ENCODE measurements at regions not wholly inside any gene's neighbourhood (a gene's known extent, or its start where the extent isn't known, plus 50 kb on each side); places are given as distances from the start of the nearest gene placed in this dataset.

GRCh38 chr5:104513640-104514072 is 951.1 kb upstream of the NUDT12 start:
- Mint-ChIP-seq H3K4me1 (no peaks in the 10 kb centered on the region), H3K27me3 (no peaks in the 10 kb centered on the region), H3K4me3 (no peak overlapping the region), H3K9me3 (ENCODE audit: insufficient read depth) (peaks cover 4% of the 10 kb centered on the region), H3K27ac (no peak overlapping the region)
- TF ChIP-seq EZH2 (IDR thresholded peaks at IDR 0.05; ENCODE audit: borderline replicate concordance, insufficient read depth, low read depth, low read length, poor library complexity, severe bottlenecking): no peak
- TF ChIP-seq, protein P1, sequence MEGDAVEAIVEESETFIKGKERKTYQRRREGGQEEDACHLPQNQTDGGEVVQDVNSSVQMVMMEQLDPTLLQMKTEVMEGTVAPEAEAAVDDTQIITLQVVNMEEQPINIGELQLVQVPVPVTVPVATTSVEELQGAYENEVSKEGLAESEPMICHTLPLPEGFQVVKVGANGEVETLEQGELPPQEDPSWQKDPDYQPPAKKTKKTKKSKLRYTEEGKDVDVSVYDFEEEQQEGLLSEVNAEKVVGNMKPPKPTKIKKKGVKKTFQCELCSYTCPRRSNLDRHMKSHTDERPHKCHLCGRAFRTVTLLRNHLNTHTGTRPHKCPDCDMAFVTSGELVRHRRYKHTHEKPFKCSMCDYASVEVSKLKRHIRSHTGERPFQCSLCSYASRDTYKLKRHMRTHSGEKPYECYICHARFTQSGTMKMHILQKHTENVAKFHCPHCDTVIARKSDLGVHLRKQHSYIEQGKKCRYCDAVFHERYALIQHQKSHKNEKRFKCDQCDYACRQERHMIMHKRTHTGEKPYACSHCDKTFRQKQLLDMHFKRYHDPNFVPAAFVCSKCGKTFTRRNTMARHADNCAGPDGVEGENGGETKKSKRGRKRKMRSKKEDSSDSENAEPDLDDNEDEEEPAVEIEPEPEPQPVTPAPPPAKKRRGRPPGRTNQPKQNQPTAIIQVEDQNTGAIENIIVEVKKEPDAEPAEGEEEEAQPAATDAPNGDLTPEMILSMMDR (IDR thresholded peaks at IDR 0.05): no peak
- Histone ChIP-seq H3K4me3 (ENCODE audit: control extremely low read depth in 1 of 5, extremely low read depth in 1 of 5, insufficient read depth in 1 of 5, low read depth in 2 of 5, low read length in 4 of 5) (no peak overlapping the region), H3K36me3 (replicated peaks in 1 of 2; ENCODE audit: control extremely low read depth in 1 of 2, control insufficient read depth in 1 of 2, extremely low read depth in 1 of 2, insufficient read depth in 2 of 2, low read length in 1 of 2) (no peaks in the 10 kb centered on the region), H4K20me1 (ENCODE audit: control insufficient read depth, insufficient read depth, low read length, poor library complexity, severe bottlenecking) (no peaks in the 10 kb centered on the region), H3K4me2 (replicated peaks; ENCODE audit: low read depth, low read length, poor library complexity, severe bottlenecking) (no peak overlapping the region), H3K79me2 (ENCODE audit: control insufficient read depth, insufficient read depth, low read length) (no peaks in the 10 kb centered on the region), H3K27me3 (replicated peaks in 1 of 4; ENCODE audit: control extremely low read depth in 1 of 4, control insufficient read depth in 3 of 4, insufficient read depth in 4 of 4, low read length in 3 of 4) (no peaks in the 10 kb centered on the region), H2AFZ (ENCODE audit: insufficient read depth, low read depth, low read length, poor library complexity, severe bottlenecking) (no peak overlapping the region), H3K9me3 (ENCODE audit: control extremely low read depth in 1 of 3, control insufficient read depth in 2 of 3, insufficient read depth in 1 of 3, low read length in 2 of 3) (peaks cover 0 to 4% (median 3%) of the 10 kb centered on the region in 3 donors), H3K9ac (ENCODE audit: low read length) (no peak overlapping the region), H3K27ac (ENCODE audit: low read length in 2 of 2) (no peak overlapping the region), H3K4me1 (ENCODE audit: control insufficient read depth in 2 of 2, insufficient read depth in 2 of 2, low read length in 2 of 2) (no peaks in the 10 kb centered on the region)
- CTCF ChIA-PET: no interaction called here
- POLR2A ChIA-PET: no interaction called here
- DNase-seq (no peak), ATAC-seq (ENCODE audit: low read depth) (no peak)
- intact Hi-C loops (cut with micrococcal nuclease): no loop called here

DNA sequence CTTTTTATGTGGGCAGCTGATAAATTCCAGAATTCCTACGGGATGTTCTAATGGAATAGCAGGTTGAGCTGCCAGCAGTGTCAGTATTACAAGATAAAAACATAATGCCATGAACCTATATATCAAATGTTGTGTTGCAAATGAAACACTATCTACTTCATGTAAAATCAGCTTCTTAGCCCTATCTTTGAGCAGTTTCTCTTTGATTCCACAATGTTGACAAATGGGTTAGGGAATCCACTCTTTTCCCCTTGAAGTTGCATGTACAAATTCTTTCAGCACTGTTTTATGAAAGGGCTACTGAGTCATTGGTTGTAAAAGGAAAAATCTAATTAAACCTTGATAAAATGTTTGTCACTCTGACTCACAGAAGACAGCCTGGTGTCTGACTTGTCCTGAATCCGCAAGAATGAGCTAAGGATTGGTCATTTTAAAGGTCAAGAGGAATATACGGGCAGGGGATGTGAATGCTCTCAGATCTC is 950.6 kb upstream of the NUDT12 start:
- no peak overlapping the region for H3K9ac ChIP-seq (ENCODE audit: low read length)
- H3K4me2 ChIP-seq (replicated peaks; ENCODE audit: low read depth, low read length, poor library complexity, severe bottlenecking): no peak overlapping the region
- peaks cover 0 to 4% (median 3%) of the 10 kb centered on the region in 3 donors for H3K9me3 ChIP-seq (ENCODE audit: control extremely low read depth in 1 of 3, control insufficient read depth in 2 of 3, insufficient read depth in 1 of 3, low read length in 2 of 3)
- intact Hi-C loops (cut with micrococcal nuclease): no loop called here
- POLR2A ChIA-PET: no interaction called here
- no CpG with 5 or more reads among the region's 3 CpGs for WGBS (ENCODE audit: insufficient coverage)
- Mint-ChIP-seq H3K4me3 (no peak overlapping the region), H3K4me1 (no peaks in the 10 kb centered on the region), H3K9me3 (ENCODE audit: insufficient read depth) (peaks cover 5% of the 10 kb centered on the region), H3K27me3 (no peaks in the 10 kb centered on the region), H3K27ac (no peak overlapping the region)
- ATAC-seq (ENCODE audit: low read depth): no peak
- H3K79me2 ChIP-seq (ENCODE audit: control insufficient read depth, insufficient read depth, low read length): no peaks in the 10 kb centered on the region
- CTCF ChIA-PET: no interaction called here
- no peaks in the 10 kb centered on the region for H3K4me1 ChIP-seq (ENCODE audit: control insufficient read depth in 2 of 2, insufficient read depth in 2 of 2, low read length in 2 of 2)
- no peak for DNase-seq
- no peak overlapping the region for H3K27ac ChIP-seq (ENCODE audit: low read length in 2 of 2)
- no peaks in the 10 kb centered on the region for H3K36me3 ChIP-seq (replicated peaks in 1 of 2; ENCODE audit: control extremely low read depth in 1 of 2, control insufficient read depth in 1 of 2, extremely low read depth in 1 of 2, insufficient read depth in 2 of 2, low read length in 1 of 2)
- no peak overlapping the region for H3K4me3 ChIP-seq (ENCODE audit: control extremely low read depth in 1 of 5, extremely low read depth in 1 of 5, insufficient read depth in 1 of 5, low read depth in 2 of 5, low read length in 4 of 5)
- no peaks in the 10 kb centered on the region for H3K27me3 ChIP-seq (replicated peaks in 1 of 4; ENCODE audit: control extremely low read depth in 1 of 4, control insufficient read depth in 3 of 4, insufficient read depth in 4 of 4, low read length in 3 of 4)
- TF ChIP-seq, protein P1 (IDR thresholded peaks at IDR 0.05): no peak
- TF ChIP-seq EZH2 (IDR thresholded peaks at IDR 0.05; ENCODE audit: borderline replicate concordance, insufficient read depth, low read depth, low read length, poor library complexity, severe bottlenecking): no peak
- no peak overlapping the region for H2AFZ ChIP-seq (ENCODE audit: insufficient read depth, low read depth, low read length, poor library complexity, severe bottlenecking)
- H4K20me1 ChIP-seq (ENCODE audit: control insufficient read depth, insufficient read depth, low read length, poor library complexity, severe bottlenecking): no peaks in the 10 kb centered on the region
